ENCODE measurements at regions not wholly inside any gene's neighbourhood (a gene's known extent, or its start where the extent isn't known, plus 50 kb on each side); places are given as distances from the start of the nearest gene placed in this dataset.

DNA sequence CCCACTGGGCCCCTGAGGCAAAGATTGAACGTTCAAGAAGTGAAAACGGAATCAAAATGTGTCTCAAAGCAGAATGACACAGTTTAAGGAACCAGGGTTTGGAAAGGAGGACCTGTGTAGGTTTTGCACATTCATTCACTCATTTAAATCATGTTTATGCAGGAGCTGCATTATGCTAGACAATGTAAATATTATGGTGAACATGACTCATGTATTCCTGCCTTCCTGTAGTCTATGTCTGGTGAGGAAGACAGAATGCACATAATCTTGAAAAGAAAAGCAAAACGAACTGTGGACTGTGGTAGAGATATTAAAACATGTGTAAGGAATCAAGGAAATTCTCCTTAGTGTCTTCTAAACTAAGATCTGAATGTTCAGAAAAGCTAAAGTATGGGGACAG is 311.8 kb upstream of the SMIM31 start:
- no peak for DNase-seq

- no peak for DNase-seq
These were observed 307.4 kb upstream of the SMIM31 start for GRCh38 chr4:164446516-164446915.

DNA sequence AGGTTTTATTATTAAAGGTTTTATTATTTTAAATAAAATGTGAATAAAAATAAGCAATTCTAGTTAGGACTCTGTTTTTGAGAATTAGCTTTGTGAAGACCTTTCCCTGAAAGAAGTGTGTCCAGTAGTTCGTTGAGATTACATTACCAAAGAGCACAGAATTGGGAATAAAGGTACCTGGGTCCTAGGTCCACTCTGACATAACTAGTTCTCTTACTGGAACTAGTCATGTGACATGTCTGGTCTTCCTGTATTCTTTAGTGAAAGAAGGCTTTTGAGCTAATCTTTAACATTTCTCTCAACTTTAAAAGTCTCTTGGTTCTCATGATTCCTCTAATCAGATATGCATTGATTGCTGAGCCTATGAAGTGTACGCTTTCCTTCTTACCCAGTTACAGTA is 292.0 kb upstream of the SMIM31 start:
- no peak for DNase-seq

- no peak for DNase-seq
These were observed 291.5 kb upstream of the SMIM31 start for GRCh38 chr4:164462471-164462870.

- no peak for DNase-seq
These were observed 289.6 kb upstream of the SMIM31 start for GRCh38 chr4:164464313-164464712.

GRCh38 chr4:164467493-164467892 is 286.4 kb upstream of the SMIM31 start:
- DNase-seq, result no peak

DNA sequence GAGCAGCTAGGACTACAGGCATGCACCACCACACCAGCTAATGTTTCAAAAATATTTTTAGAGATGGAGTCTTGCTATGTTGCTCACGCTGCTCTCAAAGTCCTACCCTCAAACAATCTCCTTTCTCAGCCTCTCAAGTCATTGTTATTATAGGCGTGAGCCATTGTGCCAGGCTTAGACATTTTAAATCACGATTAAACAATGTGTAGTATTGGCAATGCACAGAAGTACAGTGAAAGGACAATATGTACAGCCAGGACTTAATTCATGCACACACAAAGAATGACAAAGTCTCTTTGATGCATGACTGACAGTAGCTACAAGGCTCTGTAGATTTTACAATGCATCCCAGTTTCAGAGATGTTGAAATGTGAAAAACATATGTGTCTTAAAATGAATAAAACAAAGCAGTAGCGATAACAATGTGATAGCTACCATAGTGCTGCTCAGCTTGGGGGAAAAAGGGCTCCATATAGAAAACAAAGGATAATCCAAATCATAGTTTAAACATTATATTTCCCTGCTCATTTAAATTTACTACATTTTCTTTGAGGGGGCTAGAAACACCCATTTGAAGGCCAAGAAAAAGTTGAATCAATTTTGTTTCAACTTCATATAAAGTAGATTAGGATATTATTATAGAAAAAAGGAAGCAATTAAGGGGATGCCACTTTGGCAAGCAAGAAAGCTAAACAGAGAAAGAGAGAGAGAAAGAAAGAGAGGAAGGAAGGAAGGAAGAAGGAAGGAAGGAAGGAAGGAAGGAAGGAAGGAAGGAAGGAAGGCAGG is 272.4 kb upstream of the SMIM31 start:
- no peak for DNase-seq

DNA sequence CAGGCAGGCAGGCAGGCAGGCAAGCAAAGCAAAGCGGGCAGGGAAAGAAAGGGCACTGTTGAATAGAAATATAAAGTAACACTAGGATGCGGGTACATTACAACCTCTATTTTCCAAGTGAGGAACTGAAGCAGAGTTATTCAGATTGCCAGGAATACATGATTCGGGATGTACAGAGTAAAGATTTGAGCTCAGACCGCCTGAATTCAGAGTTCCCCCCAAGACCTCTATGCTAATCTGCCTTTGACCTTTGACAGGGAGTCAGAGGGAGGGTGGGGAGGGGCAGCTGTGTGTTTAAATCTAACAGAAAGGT is 271.9 kb upstream of the SMIM31 start:
- no peak for DNase-seq

- DNase-seq, result no peak
These were observed 271.2 kb upstream of the SMIM31 start for GRCh38 chr4:164482758-164483157.

GRCh38 chr4:164483711-164484110 is 270.2 kb upstream of the SMIM31 start:
- DNase-seq, result no peak

GRCh38 chr4:164484551-164484950 is 269.4 kb upstream of the SMIM31 start:
- DNase-seq, result no peak

- no peak for DNase-seq
These were observed 268.8 kb upstream of the SMIM31 start for GRCh38 chr4:164485136-164485535.

GRCh38 chr4:164488114-164488513 is 265.8 kb upstream of the SMIM31 start:
- no peak for DNase-seq

DNA sequence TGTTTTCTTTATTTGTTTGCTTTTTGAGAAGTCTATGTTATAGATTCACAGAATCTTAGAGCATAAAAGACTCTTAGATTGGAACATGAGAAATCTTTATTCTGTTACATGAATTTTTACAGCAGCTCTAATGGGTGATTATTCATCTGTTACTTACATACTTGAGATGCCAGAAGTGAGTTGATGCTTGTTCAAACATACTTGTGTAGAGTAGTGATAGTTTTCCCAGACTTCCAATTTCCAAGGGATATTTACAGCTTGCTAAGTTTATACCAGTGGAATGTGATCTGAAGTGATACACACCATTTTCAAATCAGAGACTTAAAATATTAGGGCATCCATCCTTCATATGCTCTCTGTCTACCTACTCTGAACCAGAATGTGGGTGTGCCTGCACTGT is 252.9 kb upstream of the SMIM31 start:
- DNase-seq, result no peak

GRCh38 chr4:164503874-164504273 is 250.1 kb upstream of the SMIM31 start:
- DNase-seq, result no peak

- DNase-seq, result no peak
These were observed 245.8 kb upstream of the SMIM31 start for GRCh38 chr4:164508097-164508496.

DNA sequence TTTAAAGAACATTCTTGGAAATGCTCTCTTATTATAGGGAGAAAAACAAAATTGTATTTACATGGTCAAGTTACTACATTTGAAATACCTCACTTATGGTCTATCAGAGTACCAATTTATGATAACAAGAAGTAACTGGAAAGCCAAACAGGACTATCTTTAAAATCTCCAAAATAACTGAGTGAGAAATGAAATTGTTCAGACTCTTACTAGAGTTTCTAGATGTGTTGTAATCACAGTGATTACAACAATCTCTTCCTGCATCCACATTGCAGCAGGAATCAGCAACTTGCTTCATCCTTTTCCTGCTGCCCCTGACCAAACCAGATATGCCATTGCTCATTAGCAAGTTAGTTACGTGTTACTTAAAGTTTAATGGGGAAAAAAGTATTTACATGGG is 245.2 kb upstream of the SMIM31 start:
- no peak for DNase-seq

DNA sequence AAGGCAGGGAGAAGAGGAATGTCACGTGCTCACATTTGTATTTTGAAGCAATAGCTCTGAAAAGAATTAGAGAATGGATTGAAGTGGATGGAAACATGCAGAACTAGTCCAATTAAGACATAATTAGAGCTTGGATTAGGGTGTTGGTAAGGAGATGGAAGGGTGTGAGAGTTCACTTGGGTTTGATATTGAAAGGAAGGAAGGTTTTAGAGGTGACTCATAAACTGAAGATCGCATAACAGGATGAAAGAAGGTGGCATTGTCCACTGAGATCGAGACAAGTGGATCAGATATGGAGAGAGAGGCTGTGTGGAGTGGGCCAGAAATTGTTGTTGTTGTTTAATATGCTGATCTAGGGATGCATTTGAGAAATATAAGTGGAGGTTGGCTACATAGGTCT is 244.0 kb upstream of the SMIM31 start:
- no peak for DNase-seq

- DNase-seq, result no peak
These were observed 241.8 kb upstream of the SMIM31 start for GRCh38 chr4:164512124-164512523.

- no peak for DNase-seq
These were observed 239.2 kb upstream of the SMIM31 start for GRCh38 chr4:164514765-164515164.

DNA sequence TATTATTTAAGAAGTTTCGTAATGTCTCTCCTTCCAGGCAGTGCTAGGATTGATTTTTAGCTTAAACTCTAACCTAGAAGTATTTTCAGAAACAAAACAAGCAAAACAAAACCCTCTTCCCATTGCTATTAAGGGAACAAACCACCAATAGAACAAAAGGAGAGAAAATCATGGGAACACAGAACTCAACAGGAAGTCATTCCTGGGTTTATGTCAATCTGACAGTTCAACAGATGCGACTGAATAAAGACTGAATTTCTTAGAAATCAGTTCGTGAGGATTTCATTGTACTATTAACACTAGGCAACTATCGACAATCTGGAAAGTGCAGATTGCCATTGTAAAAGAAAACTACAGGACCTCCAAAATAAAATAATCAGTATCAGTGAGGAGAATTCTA is 229.1 kb upstream of the SMIM31 start:
- DNase-seq, result no peak

- no peak for DNase-seq
These were observed 226.9 kb upstream of the SMIM31 start for GRCh38 chr4:164526933-164527583.

- DNase-seq, result no peak
These were observed 224.9 kb upstream of the SMIM31 start for GRCh38 chr4:164529058-164529457.

DNA sequence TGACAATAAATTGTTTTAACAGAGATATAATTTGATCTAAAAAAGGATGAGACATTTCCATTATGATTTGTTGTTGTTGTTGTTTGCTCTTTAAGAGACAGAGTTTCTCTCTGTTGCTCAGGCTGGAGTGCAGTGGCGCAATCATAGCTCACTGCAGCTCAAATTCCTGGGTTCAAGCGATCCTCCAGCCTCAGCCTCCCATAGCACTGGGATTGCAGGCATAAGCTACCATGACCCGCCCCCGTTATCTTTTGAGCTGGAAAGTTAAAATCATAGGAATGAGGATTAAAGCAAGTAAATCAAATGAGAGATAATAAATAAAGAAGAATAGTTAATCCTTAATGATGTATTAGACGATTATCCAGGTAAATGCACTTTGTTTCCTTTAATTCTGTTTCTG is 224.4 kb upstream of the SMIM31 start:
- no peak for DNase-seq

- DNase-seq, result no peak
These were observed 222.6 kb upstream of the SMIM31 start for GRCh38 chr4:164531336-164531735.
